ENCODE measurements at regions not wholly inside any gene's neighbourhood (a gene's known extent, or its start where the extent isn't known, plus 50 kb on each side); places are given as distances from the start of the nearest gene placed in this dataset.

- no peak overlapping the region for H3K4ac ChIP-seq (ENCODE audit: low read depth, low read length)
- no peak for TF ChIP-seq ELK1 (IDR thresholded peaks at IDR 0.05; ENCODE audit: borderline replicate concordance, low read depth, low read length)
- no peak for TF ChIP-seq MXI1 (IDR thresholded peaks at IDR 0.05; ENCODE audit: borderline replicate concordance, low read depth, low read length)
- no peak for TF ChIP-seq RCOR1 (IDR thresholded peaks at IDR 0.05; ENCODE audit: insufficient replicate concordance, low read length)
- no peak for TF ChIP-seq CEBPB (IDR thresholded peaks at IDR 0.05; ENCODE audit: low read depth, low read length)
- TF ChIP-seq MAFK (IDR thresholded peaks at IDR 0.05; ENCODE audit: low read depth, low read length) = no peak
- TF ChIP-seq CHD1 (IDR thresholded peaks at IDR 0.05; ENCODE audit: low read depth, low read length) = no peak
- no peak for TF ChIP-seq RFX5 (IDR thresholded peaks at IDR 0.05; ENCODE audit: low read depth, low read length)
- no peak for TF ChIP-seq NFE2L2 (IDR thresholded peaks at IDR 0.05; ENCODE audit: low read depth, low read length)
- H2AK9ac ChIP-seq (replicated peaks; ENCODE audit: low read depth, low read length, poor library complexity) = no peak overlapping the region
- no peak overlapping the region for H4K8ac ChIP-seq (ENCODE audit: low read depth in 2 of 2, low read length in 2 of 2)
- ATAC-seq (ENCODE audit: low read depth) = no peak
- H3K9me1 ChIP-seq (ENCODE audit: insufficient read depth, low read length) = no peaks in the 10 kb centered on the region
- ChIA-PET CTCF (interaction anchor here (0.6 kb wide), 1 partner anchor 791 kb away, joined by 3 read pairs; no protein-coding TSS in a partner anchor), POLR2A (ENCODE audit: unreplicated experiment) (no interaction called here)
- H2AFZ ChIP-seq (replicated peaks; ENCODE audit: low read length, poor library complexity) = no peak overlapping the region
- no peaks in the 10 kb centered on the region for H3K27me3 ChIP-seq (ENCODE audit: control insufficient read depth, insufficient read depth, low read length)
- H3K56ac ChIP-seq (ENCODE audit: extremely low read depth, insufficient read depth, low read length) = no peak overlapping the region
- no peak for DNase-seq
- in situ Hi-C loops (cut with MboI; ENCODE audit: low sequenced_read_pairs) = no loop called here
- no peak overlapping the region for H3K4me2 ChIP-seq (ENCODE audit: low read depth, low read length)
- H2AK5ac ChIP-seq (ENCODE audit: low read depth, low read length) = no peak overlapping the region
- H3K4me1 ChIP-seq (ENCODE audit: control insufficient read depth, insufficient read depth, low read length) = no peaks in the 10 kb centered on the region
- H3K9ac ChIP-seq (ENCODE audit: low read depth, low read length) = no peak overlapping the region
- no peak overlapping the region for H2BK5ac ChIP-seq (ENCODE audit: low read depth, low read length, poor library complexity, severe bottlenecking)
- no peak overlapping the region for H4K91ac ChIP-seq (ENCODE audit: insufficient read depth, low read depth, low read length)
- no peak overlapping the region for H3K4me3 ChIP-seq (ENCODE audit: insufficient read depth, low read depth, low read length)
- H3K36me3 ChIP-seq (ENCODE audit: control insufficient read depth, insufficient read depth, low read length) = no peaks in the 10 kb centered on the region
- no peak overlapping the region for H4K5ac ChIP-seq (ENCODE audit: low read depth, low read length)
- no peak overlapping the region for H2BK15ac ChIP-seq (ENCODE audit: low read depth, low read length)
- no peak overlapping the region for H2BK20ac ChIP-seq (ENCODE audit: low read depth, low read length)
- intact Hi-C loops (cut with micrococcal nuclease) = no loop called here
- H3K9me3 ChIP-seq (ENCODE audit: control insufficient read depth, insufficient read depth, low read length) = no peaks in the 10 kb centered on the region
- no peaks in the 10 kb centered on the region for H4K20me1 ChIP-seq (ENCODE audit: insufficient read depth, low read length)
- H3K23ac ChIP-seq (ENCODE audit: low read depth, low read length) = no peak overlapping the region
- no peak overlapping the region for H3K14ac ChIP-seq (replicated peaks; ENCODE audit: low read depth, low read length)
- no peak overlapping the region for H3K27ac ChIP-seq (ENCODE audit: insufficient read depth, low read length)
- no TSS peak for BruUV-seq (replicated peaks)
- no CpG with 5 or more reads among the region's 4 CpGs for WGBS, 2 experiments (ENCODE audit: extremely low coverage in 2 of 2, insufficient read length in 1 of 2)
- no peaks in the 10 kb centered on the region for H3K79me1 ChIP-seq (ENCODE audit: low read depth in 1 of 2, low read length in 2 of 2)
- H2BK120ac ChIP-seq (ENCODE audit: low read depth, low read length) = no peak overlapping the region
- dilution Hi-C loops (cut with HindIII; ENCODE audit: low sequenced_read_pairs, unreplicated experiment) = no loop called here
- no peak overlapping the region for H3K18ac ChIP-seq (ENCODE audit: low read depth, low read length)
These were observed 215.5 kb upstream of the EPHA4 start for GRCh38 chr2:221787561-221787960.
